HL-60 (cell line): ENCODE measurements at regions not wholly inside any gene's neighbourhood (a gene's known extent, or its start where the extent isn't known, plus 50 kb on each side); places are given as distances from the start of the nearest gene placed in this dataset.

Experiments
- DNase-seq, 2 experiments: peaks; one replicate each; pipeline ENCODE4 v3.0.0-alpha.2; 2010 to 2020; ENCODE audit warnings: low read depth in 1 of 2, low spot score in 1 of 2
- H3K27ac ChIP-seq: fragments of 250-450 bp; sonication (Bioruptor Pico); replicated peaks from 2 replicates; pipeline ENCODE4 v1.5.1; 2020; ENCODE audit warnings: mild to moderate bottlenecking, moderate library complexity
- H3K27me3 ChIP-seq: fragments of 250-450 bp; sonication (Bioruptor Pico); 2 replicates; pipeline ENCODE4 v1.5.1; 2021; ENCODE audit warnings: mild to moderate bottlenecking, moderate library complexity; ENCODE audit not compliant: insufficient read depth, poor library complexity, severe bottlenecking
- H3K4me3 ChIP-seq: replicated peaks from 2 replicates; pipeline ENCODE4 v1.5.1; 2011; ENCODE audit warnings: mild to moderate bottlenecking, control low read depth, low read length; ENCODE audit not compliant: insufficient read depth
- GABPA ChIP-seq: IDR thresholded peaks from 2 replicates; pipeline ENCODE4 v1.6.1; 2012; ENCODE audit warnings: low read depth
- POLR2AphosphoS5 ChIP-seq: IDR thresholded peaks from 2 replicates; pipeline ENCODE4 v1.6.1; 2012; ENCODE audit warnings: low read depth
- REST ChIP-seq: IDR thresholded peaks from 2 replicates; pipeline ENCODE4 v1.6.1; 2012; ENCODE audit warnings: low read depth; ENCODE audit not compliant: insufficient replicate concordance
- SPI1 ChIP-seq: IDR thresholded peaks from 2 replicates; pipeline ENCODE4 v1.6.1; 2012; ENCODE audit warnings: low read depth, mild to moderate bottlenecking, borderline replicate concordance
- TF ChIP-seq, protein P1 (sequence below): IDR thresholded peaks from one replicate; pipeline ENCODE4 v1.5.1; 2011; ENCODE audit warnings: low read length, control low read depth, inconsistent platforms; ENCODE audit not compliant: insufficient read depth

- Histone ChIP-seq H3K4me3 (no peak overlapping the region), H3K27ac (no peak overlapping the region), H3K27me3 (no peaks in the 10 kb centered on the region)
- DNase-seq = no peak
- no peak for TF ChIP-seq GABPA
- no peak for TF ChIP-seq REST
- TF ChIP-seq SPI1 = no peak
- no peak for TF ChIP-seq POLR2AphosphoS5
- TF ChIP-seq, protein P1, sequence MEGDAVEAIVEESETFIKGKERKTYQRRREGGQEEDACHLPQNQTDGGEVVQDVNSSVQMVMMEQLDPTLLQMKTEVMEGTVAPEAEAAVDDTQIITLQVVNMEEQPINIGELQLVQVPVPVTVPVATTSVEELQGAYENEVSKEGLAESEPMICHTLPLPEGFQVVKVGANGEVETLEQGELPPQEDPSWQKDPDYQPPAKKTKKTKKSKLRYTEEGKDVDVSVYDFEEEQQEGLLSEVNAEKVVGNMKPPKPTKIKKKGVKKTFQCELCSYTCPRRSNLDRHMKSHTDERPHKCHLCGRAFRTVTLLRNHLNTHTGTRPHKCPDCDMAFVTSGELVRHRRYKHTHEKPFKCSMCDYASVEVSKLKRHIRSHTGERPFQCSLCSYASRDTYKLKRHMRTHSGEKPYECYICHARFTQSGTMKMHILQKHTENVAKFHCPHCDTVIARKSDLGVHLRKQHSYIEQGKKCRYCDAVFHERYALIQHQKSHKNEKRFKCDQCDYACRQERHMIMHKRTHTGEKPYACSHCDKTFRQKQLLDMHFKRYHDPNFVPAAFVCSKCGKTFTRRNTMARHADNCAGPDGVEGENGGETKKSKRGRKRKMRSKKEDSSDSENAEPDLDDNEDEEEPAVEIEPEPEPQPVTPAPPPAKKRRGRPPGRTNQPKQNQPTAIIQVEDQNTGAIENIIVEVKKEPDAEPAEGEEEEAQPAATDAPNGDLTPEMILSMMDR = no peak
Observed at GRCh38 chr9:79485258-79485657, 86.5 kb upstream of the TLE4 start.

DNA sequence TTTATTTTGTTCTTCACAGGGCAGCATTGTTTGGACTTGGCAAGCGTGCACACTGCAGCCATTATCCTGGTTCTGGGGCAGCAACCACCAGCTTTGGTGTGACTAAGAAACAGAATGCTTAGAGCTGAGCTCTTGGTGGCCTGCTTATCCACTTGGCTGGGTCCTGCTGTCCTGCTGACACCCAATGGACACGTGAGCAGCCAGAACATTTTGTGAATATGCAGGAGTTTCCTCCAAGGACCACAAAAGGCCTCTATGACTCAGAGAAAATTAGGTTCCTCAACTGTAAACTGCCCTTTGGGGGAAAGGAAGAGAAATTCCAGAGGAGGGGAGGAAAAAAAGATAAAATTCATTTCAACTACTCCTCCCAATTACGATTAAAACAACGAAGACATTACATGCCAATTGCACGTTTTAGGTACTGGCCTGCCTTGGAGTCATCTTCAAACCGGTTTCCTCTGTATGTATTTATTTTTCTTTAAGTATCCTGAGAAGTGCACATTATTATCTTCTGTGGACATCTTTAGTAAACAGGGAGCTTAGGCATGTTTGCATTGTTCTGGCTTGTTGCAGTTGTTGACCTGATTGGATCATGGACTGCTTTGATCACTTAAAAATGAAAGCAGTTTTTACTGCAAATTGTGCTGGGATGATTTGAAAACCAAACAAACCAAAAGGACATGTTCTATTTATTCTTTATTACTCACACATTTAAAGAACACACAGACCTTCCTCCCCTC, 82.3 kb upstream of the TLE4 start:
- Histone ChIP-seq H3K27ac (peak overlapping the region; percentile 48), H3K27me3 (no peaks in the 10 kb centered on the region), H3K4me3 (no peak overlapping the region)
- peak; percentile 14 to 22 for DNase-seq
- TF ChIP-seq SPI1 = no peak
- TF ChIP-seq, protein P1 = no peak
- TF ChIP-seq REST = no peak
- TF ChIP-seq POLR2AphosphoS5 = no peak
- TF ChIP-seq GABPA = no peak

DNA sequence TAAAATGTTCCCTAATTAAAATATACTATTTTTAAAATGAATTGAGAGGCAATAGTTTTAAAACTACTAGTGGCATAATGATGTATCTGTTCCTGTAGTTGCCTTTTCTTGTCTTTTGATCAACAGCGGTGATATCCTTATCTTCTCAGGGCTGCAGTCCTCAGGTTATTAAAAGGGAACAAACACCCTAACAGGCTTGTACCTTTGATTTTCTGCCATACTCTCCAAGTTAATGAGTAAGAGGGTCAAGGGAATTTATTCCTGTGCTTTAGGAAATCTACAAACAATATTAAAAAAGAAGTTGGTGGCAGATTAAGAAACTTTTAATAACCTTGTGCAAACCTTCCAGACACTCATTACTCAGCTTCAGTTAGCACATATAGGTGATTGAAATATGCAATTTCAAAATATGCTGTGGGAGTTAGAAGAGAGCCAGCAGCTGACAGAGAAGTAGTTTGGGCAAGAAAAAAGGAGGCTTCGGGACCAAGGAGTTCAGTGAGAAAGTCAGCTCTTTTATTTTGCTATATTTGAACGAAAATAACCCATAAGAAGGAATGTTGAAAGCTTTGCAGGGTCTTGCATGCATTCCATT, 81.0 kb upstream of the TLE4 start:
- H3K27ac ChIP-seq = peak overlapping the region; percentile 48
- DNase-seq = peak; percentile 34 to 35
- no peak overlapping the region for H3K4me3 ChIP-seq
- no peak for TF ChIP-seq REST
- no peak for TF ChIP-seq POLR2AphosphoS5
- no peaks in the 10 kb centered on the region for H3K27me3 ChIP-seq
